ENCODE measurements at regions not wholly inside any gene's neighbourhood (a gene's known extent, or its start where the extent isn't known, plus 50 kb on each side); places are given as distances from the start of the nearest gene placed in this dataset.

- TF ChIP-seq REST (IDR thresholded peaks at IDR 0.05; ENCODE audit: low read depth, low read length) (no peak), SMC3 (IDR thresholded peaks at IDR 0.05; ENCODE audit: low read depth, low read length) (no peak), CHD2 (IDR thresholded peaks at IDR 0.05; ENCODE audit: low read length, partially characterized antibody) (no peak), GABPA (IDR thresholded peaks at IDR 0.05; ENCODE audit: low read depth) (no peak), GATA2 (CRISPR knock-in tag; IDR thresholded peaks at IDR 0.05) (peak; percentile 76), RAD21 (IDR thresholded peaks at IDR 0.05; ENCODE audit: low read length) (no peak), MEF2A (IDR thresholded peaks at IDR 0.05; ENCODE audit: borderline replicate concordance, low read depth) (no peak), TCF12 (IDR thresholded peaks at IDR 0.05) (peak; percentile 51; the same call in 1 of the 2 replicates), FOXM1 (IDR thresholded peaks at IDR 0.05; ENCODE audit: low read depth) (no peak), EP300 (IDR thresholded peaks at IDR 0.05; ENCODE audit: borderline replicate concordance in 1 of 2, low read depth in 1 of 2, low read length in 1 of 2) (peak in 1 of 2 experiments; percentile 52; a peak in 2 of 4 replicates), MXI1 (IDR thresholded peaks at IDR 0.05; ENCODE audit: low read depth, low read length) (no peak), FOSL2 (IDR thresholded peaks at IDR 0.05; ENCODE audit: borderline replicate concordance, low read depth) (no peak)
- TF ChIP-seq, protein P1, sequence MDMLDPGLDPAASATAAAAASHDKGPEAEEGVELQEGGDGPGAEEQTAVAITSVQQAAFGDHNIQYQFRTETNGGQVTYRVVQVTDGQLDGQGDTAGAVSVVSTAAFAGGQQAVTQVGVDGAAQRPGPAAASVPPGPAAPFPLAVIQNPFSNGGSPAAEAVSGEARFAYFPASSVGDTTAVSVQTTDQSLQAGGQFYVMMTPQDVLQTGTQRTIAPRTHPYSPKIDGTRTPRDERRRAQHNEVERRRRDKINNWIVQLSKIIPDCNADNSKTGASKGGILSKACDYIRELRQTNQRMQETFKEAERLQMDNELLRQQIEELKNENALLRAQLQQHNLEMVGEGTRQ (IDR thresholded peaks at IDR 0.05; ENCODE audit: borderline replicate concordance, low read depth, low read length): no peak
- TF ChIP-seq, protein P2, sequence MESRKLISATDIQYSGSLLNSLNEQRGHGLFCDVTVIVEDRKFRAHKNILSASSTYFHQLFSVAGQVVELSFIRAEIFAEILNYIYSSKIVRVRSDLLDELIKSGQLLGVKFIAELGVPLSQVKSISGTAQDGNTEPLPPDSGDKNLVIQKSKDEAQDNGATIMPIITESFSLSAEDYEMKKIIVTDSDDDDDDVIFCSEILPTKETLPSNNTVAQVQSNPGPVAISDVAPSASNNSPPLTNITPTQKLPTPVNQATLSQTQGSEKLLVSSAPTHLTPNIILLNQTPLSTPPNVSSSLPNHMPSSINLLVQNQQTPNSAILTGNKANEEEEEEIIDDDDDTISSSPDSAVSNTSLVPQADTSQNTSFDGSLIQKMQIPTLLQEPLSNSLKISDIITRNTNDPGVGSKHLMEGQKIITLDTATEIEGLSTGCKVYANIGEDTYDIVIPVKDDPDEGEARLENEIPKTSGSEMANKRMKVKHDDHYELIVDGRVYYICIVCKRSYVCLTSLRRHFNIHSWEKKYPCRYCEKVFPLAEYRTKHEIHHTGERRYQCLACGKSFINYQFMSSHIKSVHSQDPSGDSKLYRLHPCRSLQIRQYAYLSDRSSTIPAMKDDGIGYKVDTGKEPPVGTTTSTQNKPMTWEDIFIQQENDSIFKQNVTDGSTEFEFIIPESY (IDR thresholded peaks at IDR 0.05; ENCODE audit: borderline replicate concordance, low read depth): no peak
Measured at GRCh38 chr13:97107815-97108529, 113.7 kb upstream of the OXGR1 start (continued).
